Activated T-cell treated with anti-CD3 and anti-CD28 coated beads, Interleukin-2, amount 50 U/mL, for 48 hours (primary cell): ENCODE measurements at regions not wholly inside any gene's neighbourhood (a gene's known extent, or its start where the extent isn't known, plus 50 kb on each side); places are given as distances from the start of the nearest gene placed in this dataset.

ENCODE experiments used
- DNase-seq, 2 experiments: peaks; one replicate each; pipeline ENCODE4 v3.0.0-alpha.2; 2020

DNA sequence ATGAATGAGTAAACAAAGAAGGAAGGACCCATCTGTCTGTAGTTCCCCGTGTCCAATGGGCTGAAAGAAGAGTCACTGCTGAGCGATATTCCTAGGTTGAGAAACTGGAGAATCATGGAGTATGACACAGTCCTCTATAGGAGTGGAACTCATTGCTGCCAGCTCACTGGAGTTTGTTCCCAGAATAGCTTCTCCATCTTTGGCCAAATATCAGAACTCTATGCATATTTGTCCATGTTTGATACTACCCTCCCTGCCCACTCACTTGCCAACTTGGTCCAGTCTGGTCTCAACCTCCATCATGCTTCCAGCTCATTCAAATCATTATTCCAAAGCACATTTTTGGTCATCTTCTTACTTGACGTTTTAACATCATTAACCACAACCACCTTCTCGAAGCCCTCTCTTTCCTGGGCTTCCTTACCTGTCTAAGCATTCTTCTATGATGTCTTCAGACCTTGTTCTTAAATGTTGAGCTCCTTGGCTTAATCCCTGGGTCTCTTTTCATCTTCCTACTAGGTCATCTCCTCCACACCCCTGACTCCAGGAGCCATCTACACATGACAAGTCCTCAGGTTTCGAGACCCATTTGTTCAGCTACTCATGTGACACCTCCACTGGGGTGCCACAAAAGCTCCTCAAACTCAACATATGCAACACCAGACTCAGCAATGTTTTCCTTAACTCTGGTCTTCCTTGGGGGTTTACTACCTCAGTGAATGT, 221.6 kb downstream of the MYCN start:
- DNase-seq = no peak

DNA sequence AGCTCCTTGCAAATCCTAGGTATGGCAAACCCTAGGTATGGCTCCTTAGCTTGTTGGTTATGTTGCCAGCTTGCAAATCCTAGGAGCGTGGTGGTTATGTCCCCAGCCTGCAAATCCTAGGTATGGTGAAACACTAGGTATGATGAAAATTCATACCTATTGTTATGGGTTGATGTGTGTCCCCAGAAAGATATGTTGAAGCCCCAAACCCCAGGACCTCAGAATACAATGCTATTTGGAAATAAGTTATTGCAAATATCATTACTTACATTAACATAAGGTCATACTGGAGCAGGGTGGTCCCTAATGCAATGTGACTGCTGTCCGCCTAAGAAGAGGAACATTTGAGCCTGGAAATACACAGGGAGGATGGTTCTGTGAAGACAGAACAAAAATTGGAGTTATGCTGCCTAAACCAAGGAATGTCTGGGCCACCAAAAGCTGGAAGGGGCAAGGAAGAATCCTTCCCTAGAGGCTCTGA, 220.8 kb downstream of the MYCN start:
- no peak for DNase-seq

DNA sequence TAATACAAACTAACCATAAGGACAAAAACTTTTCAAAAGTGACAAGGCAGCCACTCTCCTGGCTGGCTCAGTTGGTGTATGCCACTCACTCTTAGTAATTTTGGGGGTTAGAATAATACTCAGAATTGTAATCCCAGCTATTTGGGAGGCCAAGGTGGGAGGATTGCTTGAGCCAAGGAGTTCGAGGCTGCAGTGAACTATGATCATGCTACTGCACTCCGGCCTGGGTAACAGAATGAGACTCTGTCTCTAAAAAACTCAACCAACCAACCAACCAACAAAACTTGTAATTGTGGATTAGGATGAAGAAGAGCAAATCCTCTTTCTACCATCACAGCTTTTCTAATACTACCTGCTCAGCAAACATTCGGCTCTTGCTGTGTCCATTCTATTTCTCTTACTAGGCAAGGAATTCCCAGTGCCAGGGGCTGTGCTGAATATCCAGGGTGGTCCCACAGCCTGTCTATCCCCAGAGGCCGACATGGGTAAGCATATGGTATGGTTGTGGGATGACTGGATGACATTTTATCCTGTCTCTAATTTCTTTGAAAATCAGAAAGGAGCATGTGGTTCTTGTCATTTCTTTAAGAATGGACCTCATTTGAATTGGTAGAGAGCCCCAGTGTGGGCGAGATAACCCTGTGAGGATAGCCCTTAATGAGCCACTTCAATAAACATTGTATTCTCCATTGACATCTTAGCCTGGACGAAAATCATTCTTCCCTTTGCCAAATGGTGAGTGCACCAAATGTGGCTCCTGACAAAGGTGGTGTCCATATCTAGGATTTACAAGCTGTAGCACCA, 220.1 kb downstream of the MYCN start:
- no peak for DNase-seq

DNA sequence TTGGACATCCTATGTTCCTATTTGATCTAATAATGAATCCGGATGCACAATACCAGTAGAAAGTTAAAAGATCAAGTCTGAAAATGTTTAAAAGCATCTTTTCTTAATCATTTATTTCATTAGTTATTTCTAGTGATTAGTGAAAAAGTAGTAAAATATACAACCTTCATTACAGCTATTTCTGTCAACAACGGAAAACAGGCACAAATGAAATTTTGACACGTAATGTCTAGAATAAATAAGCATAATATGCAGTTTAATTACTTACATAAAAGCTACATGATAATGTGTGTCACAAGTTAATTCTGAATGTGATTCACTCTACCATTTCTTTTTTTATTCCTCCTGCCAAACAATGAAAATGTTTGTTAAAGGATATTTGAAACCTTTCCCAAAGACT, 216.1 kb downstream of the MYCN start:
- DNase-seq = no peak

DNA sequence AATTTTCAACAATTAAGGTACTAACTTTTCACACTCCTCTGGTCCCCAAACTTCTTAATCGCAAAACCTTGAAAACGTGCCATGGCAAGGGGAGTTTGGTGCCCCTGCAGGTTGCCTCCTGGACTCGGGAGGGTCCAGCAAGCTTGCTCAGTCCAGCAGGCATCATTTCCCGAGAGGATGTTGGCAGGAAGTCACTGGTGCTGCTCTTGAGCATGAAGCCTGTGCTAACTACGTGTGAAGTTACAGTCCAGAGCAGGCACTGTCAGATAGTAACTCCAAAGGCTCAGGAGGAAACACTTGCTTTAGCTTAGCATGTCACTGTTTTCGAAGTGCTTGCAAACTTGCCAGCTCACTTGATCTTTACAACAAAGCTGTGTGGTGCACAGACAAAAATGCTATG, 215.4 kb downstream of the MYCN start:
- DNase-seq = no peak

GRCh38 chr2:16155366-16155765, 215.0 kb downstream of the MYCN start:
- no peak for DNase-seq

DNA sequence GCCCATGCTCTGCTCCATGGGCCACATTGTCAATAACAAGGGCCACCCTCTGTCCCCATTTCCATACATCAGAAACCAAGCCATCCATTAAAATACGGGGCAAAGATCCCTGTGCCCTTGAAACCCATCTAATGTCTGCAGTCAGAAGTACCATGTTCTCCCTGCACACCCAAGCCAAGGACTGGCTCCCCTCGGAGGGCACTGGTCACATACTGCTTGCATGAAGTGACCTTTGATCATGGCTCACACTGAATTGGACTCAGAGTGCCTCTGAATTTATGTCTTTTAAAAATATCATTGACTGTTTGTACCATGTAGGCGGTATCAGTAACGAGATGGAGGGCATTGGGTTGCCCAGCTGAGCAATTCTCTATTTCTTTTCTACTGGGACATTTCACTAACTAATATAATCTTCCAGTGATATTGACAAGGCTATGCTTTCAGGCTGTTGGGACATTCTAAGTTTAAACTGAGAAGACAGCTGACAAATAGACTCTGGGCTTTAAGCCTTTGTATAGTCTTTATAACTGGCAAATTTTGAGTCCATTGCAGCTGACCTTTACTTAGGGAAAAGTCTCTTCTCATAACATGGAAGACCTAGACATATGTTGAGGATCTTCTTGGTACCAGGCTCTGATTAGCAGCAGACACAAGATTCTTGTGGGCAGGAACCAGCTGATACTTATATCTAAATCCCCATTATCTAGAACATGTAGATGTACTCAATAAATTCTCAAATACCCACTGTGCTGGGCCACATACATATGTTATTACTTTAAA, 214.3 kb downstream of the MYCN start:
- DNase-seq = no peak

DNA sequence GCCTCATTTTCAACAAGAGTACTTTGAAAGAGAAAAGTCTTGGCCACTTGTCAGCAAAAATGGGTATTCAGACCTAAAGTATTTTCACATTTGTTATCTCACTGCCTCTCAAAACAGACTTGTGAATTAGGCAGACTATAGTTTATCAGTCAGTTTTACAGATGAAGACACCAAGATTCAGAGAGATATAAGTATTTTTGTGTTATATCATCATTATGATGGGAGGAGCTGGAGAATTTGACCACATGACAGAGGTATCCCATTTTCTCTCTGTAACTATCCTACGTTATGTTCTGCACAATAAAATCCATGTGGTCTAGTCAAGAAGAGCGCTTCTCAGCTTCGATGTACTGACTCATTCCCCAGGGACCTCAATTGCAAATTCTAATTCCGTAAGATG, 213.7 kb downstream of the MYCN start:
- no peak for DNase-seq

DNA sequence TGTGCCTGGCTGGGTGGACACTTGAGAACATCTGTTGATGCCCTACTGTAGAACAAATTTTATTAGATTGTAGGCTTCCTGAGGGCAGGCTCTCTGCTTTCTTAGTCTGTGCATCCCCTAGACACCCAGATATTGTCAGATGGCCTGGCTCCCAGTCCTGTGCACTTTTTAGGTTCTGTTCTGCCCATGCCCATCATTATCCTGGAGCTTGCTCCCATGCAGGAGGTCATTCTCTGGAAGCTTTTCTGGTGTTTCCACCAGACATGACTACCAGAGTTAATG, 213.3 kb downstream of the MYCN start:
- DNase-seq = no peak

DNA sequence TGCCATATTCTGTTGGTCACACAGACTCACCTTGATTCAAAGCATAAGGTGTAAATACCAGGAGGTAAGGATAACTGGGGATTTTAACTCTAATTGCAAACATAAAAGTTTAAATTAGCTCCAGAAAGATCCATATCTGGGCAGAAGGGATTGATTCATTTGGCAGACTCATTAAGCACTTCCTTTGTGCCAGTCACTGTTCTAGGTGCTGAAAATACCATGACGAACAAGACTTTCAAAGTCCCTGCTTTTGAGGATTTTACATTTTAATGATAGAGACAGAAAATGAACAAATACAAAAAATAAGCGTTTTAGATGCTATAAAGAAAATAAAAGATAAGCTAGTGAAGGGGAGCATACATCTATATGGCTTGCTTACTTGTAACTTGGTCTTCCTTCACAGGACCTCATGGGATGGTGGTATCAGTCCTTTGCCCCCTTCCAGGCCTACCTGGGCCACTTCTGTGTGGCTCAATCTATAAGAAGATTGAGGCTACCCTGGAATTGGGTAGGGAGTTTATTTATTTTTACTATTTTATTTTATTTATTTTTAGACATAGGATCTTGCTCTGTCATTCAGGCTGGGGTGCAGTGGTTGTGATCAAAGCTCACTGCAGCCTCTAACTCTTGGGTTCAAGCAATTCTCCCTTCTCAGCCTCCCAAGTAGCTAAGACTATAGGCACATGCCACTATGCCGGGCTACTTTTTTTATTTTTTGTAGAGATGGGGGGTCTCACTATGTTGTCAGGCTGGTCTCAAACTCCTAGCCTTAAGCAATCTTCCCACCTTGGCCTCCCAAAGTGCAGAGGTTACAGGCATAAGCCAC, 212.8 kb downstream of the MYCN start:
- DNase-seq = no peak

DNA sequence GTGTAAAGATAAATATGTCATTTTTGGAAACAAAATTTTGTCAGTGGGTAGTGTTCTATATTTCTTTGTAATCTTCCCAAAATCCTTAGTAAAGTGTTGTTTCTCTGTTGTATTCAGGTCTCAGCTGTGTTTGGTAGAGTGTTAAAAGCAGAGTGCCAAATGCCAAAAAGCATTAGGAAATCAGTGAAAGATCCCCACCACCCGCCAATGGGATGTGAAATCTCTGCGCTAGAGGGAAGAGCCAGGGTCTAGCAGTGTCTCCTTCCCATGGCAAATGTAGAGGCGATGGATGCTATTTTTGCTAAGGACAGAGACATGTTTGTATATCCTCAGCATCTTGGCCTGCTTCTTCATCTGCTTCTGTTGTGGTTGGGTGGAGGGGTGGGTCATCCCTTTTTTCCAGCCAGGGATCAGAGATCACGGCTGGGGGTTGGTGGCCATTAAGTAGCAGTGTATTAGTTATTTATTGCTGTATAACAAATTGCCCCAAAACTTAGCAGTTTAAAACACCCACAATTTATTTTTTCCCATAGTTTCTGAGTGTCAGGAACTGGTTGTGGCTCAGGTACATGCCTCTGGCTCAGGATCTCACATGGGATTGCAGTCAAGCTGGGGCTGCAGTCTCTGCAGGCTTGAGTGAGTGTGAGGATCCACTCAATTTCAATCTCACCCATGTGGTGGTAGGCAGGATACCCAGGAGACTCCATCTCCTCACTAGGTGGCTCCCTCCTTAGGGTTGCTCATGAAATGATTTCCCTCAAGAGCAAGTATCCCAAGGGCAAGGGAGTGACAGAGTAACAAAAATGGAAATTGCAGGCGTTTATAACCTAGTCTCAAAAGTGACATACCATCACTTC, 211.9 kb downstream of the MYCN start:
- DNase-seq = no peak

DNA sequence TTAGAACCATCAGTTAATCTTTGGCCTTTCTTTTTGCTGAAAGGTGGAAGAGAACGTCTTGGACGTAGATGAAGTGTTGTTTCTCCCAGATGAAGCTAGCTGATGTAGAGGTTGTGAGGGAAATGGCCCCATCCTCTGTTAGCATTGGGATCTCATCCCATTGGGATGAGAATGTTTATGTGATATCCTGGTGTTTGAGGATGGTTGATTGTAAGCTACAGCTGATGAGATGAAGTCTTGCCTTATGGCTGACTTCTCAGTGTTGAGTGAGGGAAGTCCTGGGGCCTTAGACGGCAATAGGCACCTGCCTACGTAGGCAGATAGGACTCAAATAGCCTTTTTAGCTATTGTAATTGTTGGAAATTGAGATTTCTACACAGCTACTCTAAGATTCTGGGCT, 211.3 kb downstream of the MYCN start:
- no peak for DNase-seq

GRCh38 chr2:16151281-16151570, 210.9 kb downstream of the MYCN start:
- no peak for DNase-seq

GRCh38 chr2:16150456-16151280, 210.3 kb downstream of the MYCN start:
- no peak for DNase-seq

DNA sequence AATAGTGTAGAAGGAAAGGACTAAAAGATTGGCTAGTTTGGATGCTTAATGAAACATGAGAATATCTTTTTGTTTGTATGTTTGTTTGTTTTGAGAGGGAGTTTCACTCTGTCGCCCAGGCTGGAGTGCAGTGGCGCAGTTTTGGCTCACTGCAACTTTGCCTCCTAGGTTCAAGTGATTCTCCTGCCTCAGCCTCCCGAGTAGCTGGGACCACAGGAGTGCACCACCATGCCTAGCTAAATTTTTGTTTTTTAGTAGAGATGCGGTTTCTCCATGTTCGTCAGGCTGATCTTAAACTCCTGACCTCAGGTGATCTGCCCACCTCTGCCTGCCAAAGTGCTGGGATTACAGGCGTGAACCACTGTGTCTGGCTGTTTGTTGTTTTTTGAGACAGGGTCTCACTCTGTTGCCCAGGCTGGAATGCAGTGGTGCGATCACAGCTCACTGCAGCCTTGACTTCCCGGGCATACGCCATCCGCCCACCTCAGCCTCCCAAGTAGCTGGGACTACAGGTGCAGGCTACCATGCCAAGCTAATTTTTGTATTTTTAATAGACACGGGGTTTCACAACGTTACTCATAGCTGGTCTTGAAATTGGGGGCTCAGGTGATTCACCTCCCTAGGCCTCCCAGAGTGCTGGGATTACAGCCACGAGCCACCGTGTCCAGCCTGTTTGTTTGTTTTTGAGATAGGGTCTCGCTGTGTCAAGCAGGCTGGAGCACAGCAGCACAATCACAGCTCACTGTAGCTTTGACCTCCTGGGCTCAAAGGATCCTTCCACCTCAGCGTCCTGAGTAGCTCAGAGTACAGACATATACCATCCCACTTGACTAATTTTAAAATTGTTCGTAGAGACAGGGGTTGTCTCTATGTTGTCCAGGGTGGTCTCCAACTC, 209.2 kb downstream of the MYCN start:
- DNase-seq = no peak

GRCh38 chr2:16148632-16149348, 208.4 kb downstream of the MYCN start:
- DNase-seq = no peak

DNA sequence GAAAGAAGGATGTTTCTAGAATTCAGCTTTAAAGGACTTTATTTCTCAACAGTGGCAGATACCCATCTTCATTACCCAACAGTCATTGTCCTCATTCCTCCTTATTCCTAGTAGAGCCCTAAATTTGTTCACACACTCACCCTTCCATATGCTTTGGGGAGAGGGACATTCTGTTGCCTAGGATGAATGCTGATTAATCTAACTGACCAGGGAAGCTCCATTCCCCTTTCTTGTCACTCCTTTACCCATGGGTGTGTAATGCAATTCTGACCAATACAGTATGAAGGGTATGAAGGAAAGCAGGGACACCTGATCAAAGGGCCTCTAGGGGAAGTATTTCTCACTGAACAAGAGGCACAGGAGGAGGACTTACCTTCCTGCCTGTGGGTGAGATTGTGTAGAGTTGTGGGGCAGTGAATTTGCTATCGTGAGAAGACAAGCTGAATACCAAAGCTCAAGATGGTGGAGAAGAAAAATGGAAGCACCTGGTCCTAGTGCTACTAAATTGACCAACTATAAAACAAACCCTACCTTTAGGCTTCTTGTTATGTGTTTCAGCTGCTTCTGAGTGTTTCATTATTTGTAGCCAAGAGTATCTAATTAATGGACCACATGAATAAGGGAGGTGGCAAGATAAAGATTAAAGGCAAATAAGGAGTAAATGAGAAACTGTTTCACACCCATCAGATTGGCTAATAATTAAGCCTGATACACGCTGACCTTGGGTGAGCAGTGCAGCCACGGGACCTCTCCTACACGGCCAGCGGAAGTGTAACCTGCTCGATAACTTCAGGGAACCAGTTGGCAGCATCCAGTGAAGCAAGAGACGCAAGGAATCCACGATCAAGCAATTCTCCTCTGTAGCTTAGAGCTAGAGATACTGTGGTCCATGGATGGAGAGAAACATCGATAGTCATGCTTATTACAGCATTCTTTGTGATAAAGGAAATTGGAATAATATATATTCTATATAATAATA, 202.3 kb downstream of the MYCN start:
- no peak for DNase-seq

- no peak for DNase-seq
These were observed 201.2 kb downstream of the MYCN start for GRCh38 chr2:16141641-16141921.
